ENCODE measurements at regions not wholly inside any gene's neighbourhood (a gene's known extent, or its start where the extent isn't known, plus 50 kb on each side); places are given as distances from the start of the nearest gene placed in this dataset.
"Not testable (repeated sequence)": the region's sequence is repeated elsewhere in the genome, so short reads cannot be mapped to it uniquely, and the experiment has no call there.

GRCh38 chr1:149695066-149695465 is 87.4 kb upstream of the FCGR1A start:
- DNase-seq (ENCODE audit: low read depth in 4 of 4, low spot score in 2 of 4) = not testable (repeated sequence)

GRCh38 chr1:149700220-149700619 is 82.3 kb upstream of the FCGR1A start:
- not testable (repeated sequence) for DNase-seq (ENCODE audit: low read depth in 4 of 4, low spot score in 2 of 4)

GRCh38 chr1:149700677-149701567 is 81.6 kb upstream of the FCGR1A start:
- DNase-seq (ENCODE audit: low read depth in 4 of 4, low spot score in 2 of 4) = not testable (repeated sequence)

GRCh38 chr1:149708192-149708853 is 74.2 kb upstream of the FCGR1A start:
- peak in 2 of 4 donors; percentile 50 to 62 for DNase-seq (ENCODE audit: low read depth in 4 of 4, low spot score in 2 of 4)

- DNase-seq (ENCODE audit: low read depth in 4 of 4, low spot score in 2 of 4) = not testable (repeated sequence)
Measured at GRCh38 chr1:149711651-149712050, 70.8 kb upstream of the FCGR1A start.

GRCh38 chr1:149712154-149712927 is 70.2 kb upstream of the FCGR1A start:
- peak in 3 of 4 donors; percentile 50 to 53 (median 53) for DNase-seq (ENCODE audit: low read depth in 4 of 4, low spot score in 2 of 4)

- not testable (repeated sequence) for DNase-seq (ENCODE audit: low read depth in 4 of 4, low spot score in 2 of 4)
Measured at GRCh38 chr1:149713513-149713912, 69.0 kb upstream of the FCGR1A start.

- not testable (repeated sequence) for DNase-seq (ENCODE audit: low read depth in 4 of 4, low spot score in 2 of 4)
Measured at GRCh38 chr1:149713952-149714351, 68.5 kb upstream of the FCGR1A start.

- DNase-seq (ENCODE audit: low read depth in 4 of 4, low spot score in 2 of 4) = not testable (repeated sequence)
Measured at GRCh38 chr1:149724618-149725302, 57.7 kb upstream of the FCGR1A start.

GRCh38 chr1:149726688-149727087 is 55.8 kb upstream of the FCGR1A start:
- DNase-seq (ENCODE audit: low read depth in 4 of 4, low spot score in 2 of 4) = not testable (repeated sequence)

GRCh38 chr1:149728598-149728997 is 53.9 kb upstream of the FCGR1A start:
- not testable (repeated sequence) for DNase-seq (ENCODE audit: low read depth in 4 of 4, low spot score in 2 of 4)
